Tibial nerve (tissue), 3 donors: ENCODE measurements at regions not wholly inside any gene's neighbourhood (a gene's known extent, or its start where the extent isn't known, plus 50 kb on each side); places are given as distances from the start of the nearest gene placed in this dataset.
"Not testable (repeated sequence)": the region's sequence is repeated elsewhere in the genome, so short reads cannot be mapped to it uniquely, and the experiment has no call there.

Experiments
- POLR2A ChIP-seq, 2 donors: fragments of 450-650 bp; IDR thresholded peaks; one replicate each; pipeline ENCODE4 v1.6.1; 2017; ENCODE audit warnings: antibody characterized with exemption in 2 of 2, mild to moderate bottlenecking in 2 of 2, moderate library complexity in 2 of 2
- TF ChIP-seq, protein P1 (sequence below), 5 experiments: fragments of 200-600 bp in 3 of 5; fragments of 450-650 bp in 2 of 5; sonication (generic) in 3 of 5; IDR thresholded peaks; one replicate each; pipeline ENCODE4 v1.5.1; 2016 to 2019; ENCODE audit warnings: antibody characterized with exemption in 5 of 5, mild to moderate bottlenecking in 3 of 5, moderate library complexity in 2 of 5

DNA sequence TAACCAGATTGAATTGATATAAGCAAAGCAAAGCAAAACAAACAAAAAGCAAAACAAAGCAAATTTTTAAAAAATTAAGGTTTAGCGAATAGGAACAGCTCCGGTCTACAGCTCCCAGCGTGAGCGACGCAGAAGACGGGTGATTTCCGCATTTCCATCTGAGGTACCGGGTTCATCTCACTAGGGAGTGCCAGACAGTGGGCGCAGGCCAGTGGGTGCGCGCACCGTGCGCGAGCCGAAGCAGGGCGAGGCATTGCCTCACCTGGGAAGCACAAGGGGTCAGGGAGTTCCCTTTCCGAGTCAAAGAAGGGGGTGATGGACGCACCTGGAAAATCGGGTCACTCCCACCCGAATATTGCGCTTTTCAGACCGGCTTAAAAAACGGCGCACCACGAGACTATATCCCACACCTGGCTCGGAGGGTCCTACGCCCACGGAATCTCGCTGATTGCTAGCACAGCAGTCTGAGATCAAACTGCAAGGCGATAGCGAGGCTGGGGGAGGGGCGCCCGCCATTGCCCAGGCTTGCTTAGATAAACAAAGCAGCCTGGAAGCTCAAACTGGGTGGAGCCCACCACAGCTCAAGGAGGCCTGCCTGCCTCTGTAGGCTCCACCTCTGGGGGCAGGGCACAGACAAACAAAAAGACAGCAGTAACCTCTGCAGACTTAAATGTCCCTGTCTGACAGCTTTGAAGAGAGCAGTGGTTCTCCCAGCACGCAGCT, 170.3 kb downstream of the MCHR2 start:
- not testable (repeated sequence) for TF ChIP-seq POLR2A (IDR thresholded peaks at IDR 0.05)
- TF ChIP-seq, protein P1, sequence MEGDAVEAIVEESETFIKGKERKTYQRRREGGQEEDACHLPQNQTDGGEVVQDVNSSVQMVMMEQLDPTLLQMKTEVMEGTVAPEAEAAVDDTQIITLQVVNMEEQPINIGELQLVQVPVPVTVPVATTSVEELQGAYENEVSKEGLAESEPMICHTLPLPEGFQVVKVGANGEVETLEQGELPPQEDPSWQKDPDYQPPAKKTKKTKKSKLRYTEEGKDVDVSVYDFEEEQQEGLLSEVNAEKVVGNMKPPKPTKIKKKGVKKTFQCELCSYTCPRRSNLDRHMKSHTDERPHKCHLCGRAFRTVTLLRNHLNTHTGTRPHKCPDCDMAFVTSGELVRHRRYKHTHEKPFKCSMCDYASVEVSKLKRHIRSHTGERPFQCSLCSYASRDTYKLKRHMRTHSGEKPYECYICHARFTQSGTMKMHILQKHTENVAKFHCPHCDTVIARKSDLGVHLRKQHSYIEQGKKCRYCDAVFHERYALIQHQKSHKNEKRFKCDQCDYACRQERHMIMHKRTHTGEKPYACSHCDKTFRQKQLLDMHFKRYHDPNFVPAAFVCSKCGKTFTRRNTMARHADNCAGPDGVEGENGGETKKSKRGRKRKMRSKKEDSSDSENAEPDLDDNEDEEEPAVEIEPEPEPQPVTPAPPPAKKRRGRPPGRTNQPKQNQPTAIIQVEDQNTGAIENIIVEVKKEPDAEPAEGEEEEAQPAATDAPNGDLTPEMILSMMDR (IDR thresholded peaks at IDR 0.05): not testable (repeated sequence)
